ENCODE measurements at regions not wholly inside any gene's neighbourhood (a gene's known extent, or its start where the extent isn't known, plus 50 kb on each side); places are given as distances from the start of the nearest gene placed in this dataset.

GRCh38 chr13:47121092-47121763 lies 224.4 kb upstream of the HTR2A start:
- no peak for ATAC-seq (ENCODE audit: low read depth in 2 of 2)
- no peak for DNase-seq
- H3K36me3 Mint-ChIP-seq, result no peaks in the 10 kb centered on the region
- Histone ChIP-seq H3K9me3 (ENCODE audit: control insufficient read depth in 2 of 2, low read length in 2 of 2) (no peaks in the 10 kb centered on the region), H3K27ac (ENCODE audit: insufficient read depth, low read length, poor library complexity, severe bottlenecking) (no peak overlapping the region), H3K4me3 (ENCODE audit: low read depth, low read length) (no peak overlapping the region), H3K4me1 (ENCODE audit: control insufficient read depth, insufficient read depth, low read length, poor library complexity, severe bottlenecking) (no peaks in the 10 kb centered on the region), H3K36me3 (ENCODE audit: control insufficient read depth, insufficient read depth, low read length) (no peaks in the 10 kb centered on the region), H3K27me3 (ENCODE audit: control insufficient read depth, insufficient read depth, low read length) (no peaks in the 10 kb centered on the region)
- no peak overlapping the region for H3K27ac Mint-ChIP-seq
- H3K27me3 Mint-ChIP-seq, result peaks cover 4% of the 10 kb centered on the region
- peaks cover 0 to 8% (median 0%) of the 10 kb centered on the region in 7 donors for H3K9me3 Mint-ChIP-seq
- H3K4me3 Mint-ChIP-seq, result no peak overlapping the region
- H3K4me1 Mint-ChIP-seq, result no peaks in the 10 kb centered on the region

- Histone ChIP-seq H3K27ac (ENCODE audit: insufficient read depth, low read length, poor library complexity, severe bottlenecking) (no peak overlapping the region), H3K27me3 (ENCODE audit: control insufficient read depth, insufficient read depth, low read length) (no peaks in the 10 kb centered on the region), H3K36me3 (ENCODE audit: control insufficient read depth, insufficient read depth, low read length) (no peaks in the 10 kb centered on the region), H3K4me1 (ENCODE audit: control insufficient read depth, insufficient read depth, low read length, poor library complexity, severe bottlenecking) (no peaks in the 10 kb centered on the region), H3K9me3 (ENCODE audit: control insufficient read depth in 2 of 2, low read length in 2 of 2) (no peaks in the 10 kb centered on the region), H3K4me3 (ENCODE audit: low read depth, low read length) (no peak overlapping the region)
- Mint-ChIP-seq H3K27me3 (peaks cover 4% of the 10 kb centered on the region), H3K27ac (no peak overlapping the region), H3K36me3 (no peaks in the 10 kb centered on the region), H3K4me1 (no peaks in the 10 kb centered on the region), H3K9me3 (peaks cover 0 to 8% (median 0%) of the 10 kb centered on the region in 7 donors), H3K4me3 (no peak overlapping the region)
- no peak for ATAC-seq (ENCODE audit: low read depth in 2 of 2)
- no peak for DNase-seq
Measured at GRCh38 chr13:47120282-47120681, 223.4 kb upstream of the HTR2A start.

GRCh38 chr13:47119575-47120235 lies 222.9 kb upstream of the HTR2A start:
- Histone ChIP-seq H3K9me3 (ENCODE audit: control insufficient read depth in 2 of 2, low read length in 2 of 2) (no peaks in the 10 kb centered on the region), H3K27me3 (ENCODE audit: control insufficient read depth, insufficient read depth, low read length) (no peaks in the 10 kb centered on the region), H3K4me3 (ENCODE audit: low read depth, low read length) (no peak overlapping the region), H3K27ac (ENCODE audit: insufficient read depth, low read length, poor library complexity, severe bottlenecking) (no peak overlapping the region), H3K36me3 (ENCODE audit: control insufficient read depth, insufficient read depth, low read length) (no peaks in the 10 kb centered on the region), H3K4me1 (ENCODE audit: control insufficient read depth, insufficient read depth, low read length, poor library complexity, severe bottlenecking) (no peaks in the 10 kb centered on the region)
- H3K9me3 Mint-ChIP-seq, result peaks cover 0 to 8% (median 0%) of the 10 kb centered on the region in 7 donors
- H3K27me3 Mint-ChIP-seq, result peaks cover 4% of the 10 kb centered on the region
- H3K4me1 Mint-ChIP-seq, result no peaks in the 10 kb centered on the region
- no peak overlapping the region for H3K4me3 Mint-ChIP-seq
- DNase-seq (no peak), ATAC-seq (ENCODE audit: low read depth in 2 of 2) (no peak)
- H3K36me3 Mint-ChIP-seq, result no peaks in the 10 kb centered on the region
- H3K27ac Mint-ChIP-seq, result no peak overlapping the region

GRCh38 chr13:47117268-47117667 lies 220.4 kb upstream of the HTR2A start:
- no peaks in the 10 kb centered on the region for H3K27me3 ChIP-seq (ENCODE audit: control insufficient read depth, insufficient read depth, low read length)
- no peak overlapping the region for H3K4me3 ChIP-seq (ENCODE audit: low read depth, low read length)
- H3K27me3 Mint-ChIP-seq, result peaks cover 4% of the 10 kb centered on the region
- H3K9me3 ChIP-seq (ENCODE audit: control insufficient read depth in 2 of 2, low read length in 2 of 2), result no peaks in the 10 kb centered on the region
- no peak overlapping the region for H3K27ac ChIP-seq (ENCODE audit: insufficient read depth, low read length, poor library complexity, severe bottlenecking)
- ATAC-seq (ENCODE audit: low read depth in 2 of 2) (no peak), DNase-seq (no peak)
- no peaks in the 10 kb centered on the region for H3K4me1 Mint-ChIP-seq
- H3K4me1 ChIP-seq (ENCODE audit: control insufficient read depth, insufficient read depth, low read length, poor library complexity, severe bottlenecking), result no peaks in the 10 kb centered on the region
- H3K36me3 Mint-ChIP-seq, result no peaks in the 10 kb centered on the region
- H3K27ac Mint-ChIP-seq, result no peak overlapping the region
- H3K36me3 ChIP-seq (ENCODE audit: control insufficient read depth, insufficient read depth, low read length), result no peaks in the 10 kb centered on the region
- H3K9me3 Mint-ChIP-seq, result peaks cover 0 to 9% (median 0%) of the 10 kb centered on the region in 7 donors
- H3K4me3 Mint-ChIP-seq, result no peak overlapping the region

- Mint-ChIP-seq H3K4me3 (no peak overlapping the region), H3K27me3 (no peaks in the 10 kb centered on the region)
- no peak for ATAC-seq (ENCODE audit: low read depth in 2 of 2)
Measured at GRCh38 chr13:47114030-47114429, 217.2 kb upstream of the HTR2A start.

GRCh38 chr13:47112903-47113299 lies 216.0 kb upstream of the HTR2A start:
- Histone ChIP-seq H3K36me3 (ENCODE audit: control insufficient read depth, insufficient read depth, low read length) (no peaks in the 10 kb centered on the region), H3K27me3 (ENCODE audit: control insufficient read depth, insufficient read depth, low read length) (no peaks in the 10 kb centered on the region), H3K4me3 (ENCODE audit: low read depth, low read length) (no peak overlapping the region), H3K9me3 (ENCODE audit: control insufficient read depth in 2 of 2, low read length in 2 of 2) (no peaks in the 10 kb centered on the region), H3K27ac (ENCODE audit: insufficient read depth, low read length, poor library complexity, severe bottlenecking) (no peak overlapping the region), H3K4me1 (ENCODE audit: control insufficient read depth, insufficient read depth, low read length, poor library complexity, severe bottlenecking) (no peaks in the 10 kb centered on the region)
- DNase-seq (no peak), ATAC-seq (ENCODE audit: low read depth in 2 of 2) (no peak)
- H3K4me3 Mint-ChIP-seq, result no peak overlapping the region
- H3K36me3 Mint-ChIP-seq, result no peaks in the 10 kb centered on the region
- H3K27ac Mint-ChIP-seq, result no peak overlapping the region
- H3K9me3 Mint-ChIP-seq, result peaks cover 0 to 3% (median 0%) of the 10 kb centered on the region in 7 donors
- H3K27me3 Mint-ChIP-seq, result no peaks in the 10 kb centered on the region
- H3K4me1 Mint-ChIP-seq, result no peaks in the 10 kb centered on the region

More at GRCh38 chr13:47114030-47114429, 217.2 kb upstream of the HTR2A start:
- H3K9me3 Mint-ChIP-seq, result peaks cover 0 to 7% (median 0%) of the 10 kb centered on the region in 7 donors
- Histone ChIP-seq H3K4me1 (ENCODE audit: control insufficient read depth, insufficient read depth, low read length, poor library complexity, severe bottlenecking) (no peaks in the 10 kb centered on the region), H3K4me3 (ENCODE audit: low read depth, low read length) (no peak overlapping the region), H3K27ac (ENCODE audit: insufficient read depth, low read length, poor library complexity, severe bottlenecking) (no peak overlapping the region), H3K36me3 (ENCODE audit: control insufficient read depth, insufficient read depth, low read length) (no peaks in the 10 kb centered on the region), H3K27me3 (ENCODE audit: control insufficient read depth, insufficient read depth, low read length) (no peaks in the 10 kb centered on the region), H3K9me3 (ENCODE audit: control insufficient read depth in 2 of 2, low read length in 2 of 2) (no peaks in the 10 kb centered on the region)
- H3K27ac Mint-ChIP-seq, result no peak overlapping the region
- H3K36me3 Mint-ChIP-seq, result no peaks in the 10 kb centered on the region
- no peak for DNase-seq
- H3K4me1 Mint-ChIP-seq, result no peaks in the 10 kb centered on the region

GRCh38 chr13:47112205-47112902 lies 215.5 kb upstream of the HTR2A start:
- no peak overlapping the region for H3K4me3 ChIP-seq (ENCODE audit: low read depth, low read length)
- H3K36me3 ChIP-seq (ENCODE audit: control insufficient read depth, insufficient read depth, low read length), result no peaks in the 10 kb centered on the region
- no peak overlapping the region for H3K27ac Mint-ChIP-seq
- H3K27me3 Mint-ChIP-seq, result no peaks in the 10 kb centered on the region
- ATAC-seq (ENCODE audit: low read depth in 2 of 2), result no peak
- H3K4me1 ChIP-seq (ENCODE audit: control insufficient read depth, insufficient read depth, low read length, poor library complexity, severe bottlenecking), result no peaks in the 10 kb centered on the region
- no peaks in the 10 kb centered on the region for H3K4me1 Mint-ChIP-seq
- DNase-seq, result no peak
- no peaks in the 10 kb centered on the region for H3K36me3 Mint-ChIP-seq
- H3K27me3 ChIP-seq (ENCODE audit: control insufficient read depth, insufficient read depth, low read length), result no peaks in the 10 kb centered on the region
- H3K27ac ChIP-seq (ENCODE audit: insufficient read depth, low read length, poor library complexity, severe bottlenecking), result no peak overlapping the region
- no peaks in the 10 kb centered on the region for H3K9me3 ChIP-seq (ENCODE audit: control insufficient read depth in 2 of 2, low read length in 2 of 2)
- H3K9me3 Mint-ChIP-seq, result peaks cover 0 to 3% (median 0%) of the 10 kb centered on the region in 7 donors
- H3K4me3 Mint-ChIP-seq, result no peak overlapping the region

All from CD4-positive, CD25-positive, alpha-beta regulatory T cell (primary cell).